GM12891 (cell line): ENCODE measurements at regions not wholly inside any gene's neighbourhood (a gene's known extent, or its start where the extent isn't known, plus 50 kb on each side); places are given as distances from the start of the nearest gene placed in this dataset.

Experiments used
- POLR2A ChIP-seq: IDR thresholded peaks from 2 replicates; pipeline ENCODE4 v1.6.1; 2011; ENCODE audit warnings: low read depth, low read length, control low read depth
- POLR2AphosphoS5 ChIP-seq: IDR thresholded peaks from 2 replicates; pipeline ENCODE4 v1.6.1; 2011; ENCODE audit warnings: low read depth, low read length, control low read depth
- POU2F2 ChIP-seq: IDR thresholded peaks from 2 replicates; pipeline ENCODE4 v1.6.1; 2011; ENCODE audit warnings: low read depth, mild to moderate bottlenecking, control low read depth, low read length, moderate library complexity
- SPI1 ChIP-seq: IDR thresholded peaks from 2 replicates; pipeline ENCODE4 v1.6.1; 2011; ENCODE audit warnings: low read depth, low read length, control low read depth
- TAF1 ChIP-seq: IDR thresholded peaks from 2 replicates; pipeline ENCODE4 v1.6.1; 2011; ENCODE audit warnings: low read depth, low read length, control low read depth

DNA sequence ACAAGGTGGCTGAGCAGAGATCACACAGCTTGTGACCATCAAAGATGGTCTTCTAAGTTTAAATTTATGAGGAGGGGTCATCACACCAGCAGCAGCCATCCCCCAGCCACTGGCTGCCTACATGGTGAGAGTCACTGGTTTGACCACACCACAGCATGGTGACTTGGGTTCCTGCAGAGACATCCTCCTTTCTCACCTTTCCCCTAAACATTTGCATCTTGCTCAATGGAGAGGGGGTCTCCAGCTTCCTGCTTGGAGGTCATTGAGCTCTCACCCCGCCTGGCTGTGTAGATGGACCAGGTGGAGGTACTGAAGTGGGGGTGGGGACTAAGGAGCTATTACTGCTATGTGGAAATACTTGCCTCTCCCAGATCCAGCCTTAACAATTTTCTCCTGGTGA, 247.6 kb upstream of the ARGLU1 start:
- TF ChIP-seq POLR2A (no peak), TAF1 (no peak), POLR2AphosphoS5 (no peak), SPI1 (no peak), POU2F2 (no peak)
